ENCODE measurements at regions not wholly inside any gene's neighbourhood (a gene's known extent, or its start where the extent isn't known, plus 50 kb on each side); places are given as distances from the start of the nearest gene placed in this dataset.

GRCh38 chr17:33982909-33983308 is 272.2 kb upstream of the CCL2 start:
- no peak for TF ChIP-seq CTCF (conservative IDR thresholded peaks at IDR 0.05; ENCODE audit: low read depth)
- no peak overlapping the region for H3K27ac ChIP-seq
- POLR2A ChIA-PET (ENCODE audit: low non-redundant PET) = no interaction called here
- CTCF ChIA-PET = no interaction called here
- DNase-seq (ENCODE audit: low spot score) = no peak

GRCh38 chr17:33983824-33984574 is 271.1 kb upstream of the CCL2 start:
- H3K27ac ChIP-seq = no peak overlapping the region
- ChIA-PET CTCF (interaction anchor here (0.8 kb wide), 1 partner anchor 200 kb away, joined by 3 read pairs; no protein-coding TSS in a partner anchor), POLR2A (ENCODE audit: low non-redundant PET) (no interaction called here)
- no peak for DNase-seq (ENCODE audit: low spot score)
- no peak for TF ChIP-seq CTCF (conservative IDR thresholded peaks at IDR 0.05; ENCODE audit: low read depth)

DNA sequence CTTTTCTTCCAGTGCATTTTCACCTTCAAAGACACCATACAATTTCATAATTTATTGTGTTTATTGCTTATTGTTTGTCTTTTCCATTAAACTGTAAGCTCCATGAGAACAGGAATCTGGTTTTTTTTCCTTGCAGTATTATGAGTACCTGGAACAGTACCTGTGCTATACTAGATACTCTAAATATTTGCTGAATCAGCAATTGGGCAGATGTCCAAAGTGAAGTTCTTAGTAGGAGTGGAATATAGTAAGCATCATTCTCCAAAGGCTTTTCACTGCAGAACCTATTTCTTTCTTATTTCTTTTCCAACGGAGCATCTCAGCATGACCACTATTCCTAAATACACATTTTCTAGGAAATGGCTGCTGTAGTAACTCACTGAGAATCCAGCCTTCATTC is 269.0 kb upstream of the CCL2 start:
- POLR2A ChIA-PET (ENCODE audit: low non-redundant PET) = no interaction called here
- CTCF ChIA-PET = interaction anchor here (0.6 kb wide), 1 partner anchor 16 kb away, joined by 3 read pairs; no protein-coding TSS in a partner anchor
- DNase-seq (ENCODE audit: low spot score) = no peak
- no peak overlapping the region for H3K27ac ChIP-seq
- TF ChIP-seq CTCF (conservative IDR thresholded peaks at IDR 0.05; ENCODE audit: low read depth) = no peak

DNA sequence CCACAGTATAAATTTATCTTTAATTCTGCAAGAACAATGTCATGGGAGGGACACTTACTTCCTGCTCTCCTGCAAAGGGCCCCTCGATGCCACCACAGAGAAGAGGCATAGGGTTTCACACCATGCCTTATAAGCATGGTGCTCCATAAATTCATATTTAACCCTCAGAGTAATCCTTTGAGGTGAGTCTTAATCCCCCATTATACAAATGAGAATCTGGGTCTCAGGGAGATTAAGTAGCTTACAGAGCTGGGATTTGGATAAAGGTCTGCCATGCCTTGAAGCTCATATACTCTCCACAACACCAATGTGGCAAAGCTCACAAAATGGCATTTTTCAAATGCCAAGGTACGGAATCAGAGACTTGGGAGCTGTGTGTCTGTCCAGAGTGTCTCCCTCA is 268.5 kb upstream of the CCL2 start:
- H3K27ac ChIP-seq = no peak overlapping the region
- CTCF ChIA-PET = no interaction called here
- POLR2A ChIA-PET (ENCODE audit: low non-redundant PET) = no interaction called here
- no peak for TF ChIP-seq CTCF (conservative IDR thresholded peaks at IDR 0.05; ENCODE audit: low read depth)
- no peak for DNase-seq (ENCODE audit: low spot score)

- no peak for DNase-seq (ENCODE audit: low spot score)
- POLR2A ChIA-PET (ENCODE audit: low non-redundant PET) = no interaction called here
- CTCF ChIA-PET = no interaction called here
- TF ChIP-seq CTCF (conservative IDR thresholded peaks at IDR 0.05; ENCODE audit: low read depth) = no peak
- no peak overlapping the region for H3K27ac ChIP-seq
Observed at GRCh38 chr17:33987162-33987561, 267.9 kb upstream of the CCL2 start.

GRCh38 chr17:33989361-33990148 is 265.5 kb upstream of the CCL2 start:
- no peak for DNase-seq (ENCODE audit: low spot score)
- ChIA-PET CTCF (no interaction called here), POLR2A (ENCODE audit: low non-redundant PET) (no interaction called here)
- TF ChIP-seq CTCF (conservative IDR thresholded peaks at IDR 0.05; ENCODE audit: low read depth) = no peak
- H3K27ac ChIP-seq = no peak overlapping the region
